CD4-positive, alpha-beta T cell treated with Interleukin-21 for 1 hour (primary cell): ENCODE measurements at regions not wholly inside any gene's neighbourhood (a gene's known extent, or its start where the extent isn't known, plus 50 kb on each side); places are given as distances from the start of the nearest gene placed in this dataset.

Experiments
- DNase-seq: peaks from one replicate; pipeline ENCODE4 v3.0.0-alpha.2; 2020

- DNase-seq = no peak
Observed at GRCh38 chr15:38894243-38894948, 329.8 kb upstream of the RASGRP1 start.

DNA sequence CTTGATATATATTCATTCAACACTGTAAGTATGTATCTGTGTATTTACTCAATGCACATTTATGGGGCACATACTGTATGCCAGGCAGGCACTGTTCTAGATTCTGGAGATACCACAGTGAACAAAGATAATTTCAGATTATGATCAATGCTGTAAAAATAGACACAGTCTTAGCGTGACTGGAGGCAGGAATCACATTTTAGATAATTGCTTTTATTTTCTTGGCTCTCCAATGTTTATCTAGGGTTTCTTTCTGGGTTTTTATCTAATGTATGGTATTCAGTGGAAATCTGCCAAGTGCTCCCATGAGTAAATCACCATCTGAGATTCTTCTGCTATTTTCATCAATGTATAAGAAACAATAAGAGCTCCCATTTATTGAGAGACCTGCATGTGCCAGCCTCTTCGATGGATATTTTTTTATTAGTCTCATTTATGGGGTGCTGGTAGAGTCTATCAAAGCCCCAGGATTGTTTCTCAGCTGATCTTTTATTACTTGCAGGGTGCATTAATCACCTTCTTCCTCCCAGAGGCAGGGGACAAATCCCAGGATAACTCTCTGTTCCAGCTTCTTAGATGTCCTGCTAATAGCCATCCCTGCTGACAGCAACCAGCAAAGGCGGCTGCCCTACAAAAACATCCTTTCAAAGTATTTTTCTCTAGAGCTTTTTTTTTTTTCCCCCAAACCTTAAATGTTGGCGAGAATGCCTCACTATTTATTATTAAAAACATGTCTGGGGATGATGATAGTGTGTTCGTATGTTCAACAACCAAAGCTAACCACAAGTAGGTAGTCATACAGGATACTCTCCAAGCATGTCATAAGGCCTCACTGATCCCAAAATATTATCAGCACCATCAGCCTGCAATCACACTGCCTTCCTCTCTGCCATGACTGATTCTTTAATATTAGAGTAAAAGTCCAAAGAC lies 331.0 kb upstream of the RASGRP1 start:
- no peak for DNase-seq

DNA sequence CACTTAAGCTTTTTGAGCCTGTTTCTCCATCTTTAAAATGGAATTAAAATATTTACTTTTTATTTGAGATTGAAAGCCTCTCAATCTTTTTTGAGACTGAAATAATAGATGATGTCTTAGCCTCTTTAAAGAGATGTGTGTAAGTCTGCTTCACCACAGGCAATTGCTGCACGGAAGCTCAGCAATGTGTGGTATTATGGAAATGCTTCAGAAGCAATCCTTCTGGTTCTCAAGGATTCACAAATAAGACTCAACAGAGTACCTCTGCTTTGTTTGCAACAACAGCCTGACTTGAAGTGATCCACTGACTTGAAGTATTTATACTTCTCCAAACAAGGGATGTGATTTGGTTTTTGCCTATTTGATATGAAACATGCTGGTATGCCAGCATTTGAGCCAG lies 332.0 kb upstream of the RASGRP1 start:
- no peak for DNase-seq

- DNase-seq = no peak
Observed at GRCh38 chr15:38897551-38897950, 332.9 kb upstream of the RASGRP1 start.

GRCh38 chr15:38898236-38898635 lies 333.6 kb upstream of the RASGRP1 start:
- no peak for DNase-seq

GRCh38 chr15:38899300-38899699 lies 334.7 kb upstream of the RASGRP1 start:
- DNase-seq = no peak

DNA sequence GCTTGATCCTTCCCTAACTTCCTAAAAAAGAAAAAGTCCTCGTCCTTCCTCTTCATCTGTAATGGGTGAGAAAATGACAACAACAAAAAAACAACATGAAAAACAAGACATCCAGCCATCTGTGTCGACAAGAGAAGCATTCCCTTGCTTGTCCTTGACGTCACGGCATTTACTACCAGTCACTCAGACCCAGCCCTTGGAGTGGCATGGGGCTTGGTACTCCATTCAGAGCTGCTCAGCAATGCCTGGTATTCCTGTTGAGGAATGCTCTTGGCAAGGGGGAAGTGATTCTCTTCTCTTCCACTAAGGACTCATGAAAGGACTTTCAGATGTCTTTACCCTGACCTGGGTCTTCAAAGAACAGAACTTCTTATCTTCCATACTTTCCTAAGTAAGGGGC lies 339.7 kb upstream of the RASGRP1 start:
- DNase-seq = no peak

DNA sequence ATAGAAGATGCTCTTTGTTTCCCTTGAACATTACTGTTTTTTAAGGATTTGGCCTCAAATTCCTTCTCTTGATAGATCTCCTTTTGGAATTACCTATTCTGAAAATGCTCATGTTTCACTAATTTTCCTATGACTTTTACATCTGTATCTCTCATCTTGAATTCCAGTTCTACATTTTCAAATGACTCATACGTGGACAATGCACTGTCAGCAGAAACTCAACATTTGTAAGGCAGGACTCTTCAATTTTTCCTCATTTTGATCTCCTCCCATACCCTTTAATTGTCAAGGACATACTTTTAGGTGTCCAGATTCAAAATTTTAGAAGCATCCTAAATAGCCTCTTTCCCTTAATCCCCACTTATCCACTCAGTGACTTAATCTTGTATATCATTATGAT lies 341.0 kb upstream of the RASGRP1 start:
- DNase-seq = no peak

GRCh38 chr15:38920966-38921365 lies 356.4 kb upstream of the RASGRP1 start:
- no peak for DNase-seq

DNA sequence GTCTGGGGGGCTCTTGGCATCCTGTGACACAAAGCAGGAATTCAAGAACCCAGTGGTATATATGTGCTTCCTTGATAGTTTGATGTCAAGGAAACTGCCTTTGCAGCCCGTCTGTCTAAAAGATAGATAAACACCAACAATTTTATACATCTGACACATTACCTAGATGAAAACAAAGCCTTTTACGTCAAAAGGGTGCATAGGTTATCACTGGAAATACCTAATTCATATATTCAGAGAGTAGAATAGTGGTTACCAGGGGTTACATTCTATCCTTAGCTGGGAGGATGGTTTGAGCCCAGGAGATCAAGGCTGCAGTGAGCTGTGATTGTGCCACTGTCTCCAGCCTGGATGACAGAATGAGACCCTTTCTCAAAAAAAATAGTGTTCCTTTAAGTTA lies 356.9 kb upstream of the RASGRP1 start:
- no peak for DNase-seq

GRCh38 chr15:38928431-38928830 lies 363.8 kb upstream of the RASGRP1 start:
- DNase-seq = no peak

GRCh38 chr15:38930851-38931572 lies 366.4 kb upstream of the RASGRP1 start:
- no peak for DNase-seq

DNA sequence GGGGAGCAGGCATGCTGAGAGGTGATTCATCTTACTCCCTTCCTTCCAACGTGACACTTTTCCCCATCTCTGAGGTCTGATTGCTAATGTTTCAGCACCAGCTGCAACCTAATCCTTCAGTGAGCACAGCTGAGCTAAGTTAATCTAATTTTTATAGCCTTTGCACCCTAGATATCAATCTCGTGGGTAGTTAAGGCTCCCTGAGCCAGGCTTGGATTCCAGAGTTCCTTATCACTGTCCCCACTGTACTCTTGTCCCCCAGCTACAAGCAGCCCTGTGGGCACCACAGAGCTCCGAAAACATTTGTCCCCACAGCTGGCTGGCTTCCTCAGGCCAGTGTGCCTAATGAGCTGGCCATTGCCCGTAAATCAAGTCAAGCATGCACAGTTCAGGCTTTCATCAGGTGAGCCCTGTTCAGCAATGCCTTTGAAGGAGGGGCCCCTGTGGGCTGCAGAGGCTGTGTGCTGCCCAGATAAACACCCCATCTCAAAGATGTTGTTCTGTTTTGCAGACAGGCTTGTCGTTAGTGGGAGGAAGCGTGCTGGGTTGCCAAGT lies 376.9 kb upstream of the RASGRP1 start:
- no peak for DNase-seq

GRCh38 chr15:38944536-38944935 lies 379.9 kb upstream of the RASGRP1 start:
- DNase-seq = no peak

DNA sequence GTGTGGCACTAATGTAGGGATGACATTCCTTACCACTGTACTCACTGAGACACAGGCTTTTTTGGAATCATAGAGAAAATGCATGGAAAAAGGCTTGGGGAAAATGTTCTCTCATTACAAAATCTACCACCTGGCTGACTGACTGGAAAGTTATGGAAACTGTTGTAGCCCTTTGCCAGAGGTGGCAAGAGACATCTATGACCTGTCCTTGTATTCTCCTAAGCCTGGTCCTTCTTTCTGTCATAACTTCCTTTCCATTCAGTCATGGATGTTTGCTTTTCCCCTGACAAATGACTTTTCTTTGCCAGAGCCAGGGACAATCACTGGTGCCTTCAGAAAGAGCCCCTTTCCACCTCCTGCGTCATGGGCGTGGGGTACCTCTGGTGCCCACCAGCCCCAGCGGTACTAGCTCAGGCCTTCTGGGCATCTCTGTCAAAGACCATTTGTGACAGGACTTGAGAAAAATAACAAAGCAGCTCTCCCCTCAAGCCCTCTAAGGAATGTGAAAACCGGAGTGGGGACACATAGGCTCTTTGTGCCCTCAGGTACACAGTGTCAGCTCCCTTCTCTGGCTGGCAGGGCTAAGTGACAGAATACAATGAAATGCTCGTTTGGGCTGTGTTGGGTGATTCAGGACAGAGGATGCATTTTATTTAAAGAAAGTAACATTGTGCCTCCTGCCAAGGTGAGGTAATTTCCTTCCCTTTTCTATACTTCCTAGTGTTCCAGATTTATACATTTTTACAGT lies 381.1 kb upstream of the RASGRP1 start:
- DNase-seq = no peak

GRCh38 chr15:38954090-38954489 lies 389.5 kb upstream of the RASGRP1 start:
- DNase-seq = no peak

DNA sequence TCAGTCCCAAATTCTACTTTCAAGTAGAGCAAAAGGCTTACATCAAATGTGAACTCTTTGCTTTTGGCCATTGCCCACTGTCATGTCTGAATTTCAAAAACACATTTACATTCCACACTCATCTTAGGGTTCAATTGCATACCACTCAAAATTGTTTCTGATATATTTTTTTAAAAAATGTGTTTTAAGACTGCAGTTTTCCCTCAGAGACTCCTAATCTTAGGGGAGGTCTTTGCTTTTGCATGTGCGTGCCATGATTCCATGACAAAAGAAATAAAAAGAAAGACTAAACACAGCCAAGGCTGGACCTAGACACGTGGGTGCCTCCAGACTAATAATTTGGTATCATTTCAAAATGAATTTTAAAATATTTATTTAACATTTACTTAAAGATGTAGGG lies 396.8 kb upstream of the RASGRP1 start:
- DNase-seq = no peak

GRCh38 chr15:38961931-38962330 lies 397.3 kb upstream of the RASGRP1 start:
- DNase-seq = no peak

GRCh38 chr15:38972831-38973230 lies 408.2 kb upstream of the RASGRP1 start:
- DNase-seq = no peak

DNA sequence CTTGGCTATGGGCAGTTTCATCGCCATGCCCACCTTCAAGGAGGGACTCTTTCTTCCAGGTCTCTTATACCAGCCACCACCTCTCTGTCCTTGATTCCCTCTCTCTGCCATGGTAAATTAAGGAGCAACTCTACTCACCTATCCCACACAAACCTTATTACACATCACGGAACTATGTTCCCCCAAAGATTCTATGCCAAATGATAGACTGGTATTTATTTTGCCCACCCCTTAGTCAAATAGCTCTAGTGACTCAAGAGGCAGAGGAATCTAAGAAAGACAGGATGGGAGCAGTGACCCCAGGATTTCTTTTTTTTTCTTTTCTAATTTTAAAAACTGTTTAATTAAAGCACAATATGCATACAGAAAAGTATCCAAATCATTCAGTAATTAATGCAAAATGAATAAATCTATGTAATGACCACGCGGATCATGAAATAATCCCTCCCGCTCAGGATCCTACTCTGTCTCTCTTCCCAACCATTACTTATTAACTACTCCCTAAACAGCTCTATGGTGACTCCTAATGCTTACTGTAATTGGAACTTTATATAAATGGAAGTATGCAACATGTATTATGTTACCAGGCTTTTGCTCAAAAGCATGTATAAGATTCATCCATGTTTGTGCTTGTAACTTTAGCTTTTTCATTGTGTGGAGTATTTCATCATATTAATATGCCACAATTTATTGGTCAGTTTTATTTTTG lies 410.8 kb upstream of the RASGRP1 start:
- no peak for DNase-seq

GRCh38 chr15:38991126-38991525 lies 426.5 kb upstream of the RASGRP1 start:
- no peak for DNase-seq

DNA sequence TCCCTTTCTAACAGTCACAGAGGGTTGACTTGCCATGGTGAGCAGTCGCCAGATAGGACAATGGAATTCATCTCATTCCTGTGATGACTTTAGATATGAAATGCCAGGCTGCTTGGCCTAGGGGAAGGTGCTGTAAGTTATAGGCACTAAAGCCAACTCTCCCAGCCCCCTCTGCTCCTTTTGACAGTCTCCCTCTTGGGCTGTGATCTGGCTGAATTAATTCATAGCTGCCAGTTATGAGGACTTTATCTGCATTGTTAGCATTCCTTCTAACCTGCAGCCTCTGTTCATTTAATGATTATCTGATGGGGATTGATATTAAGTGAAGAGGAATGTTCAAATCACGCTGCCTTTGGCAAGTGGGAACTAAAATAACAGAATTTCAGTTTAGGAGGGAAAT lies 427.1 kb upstream of the RASGRP1 start:
- DNase-seq = no peak
